ENCODE measurements at regions not wholly inside any gene's neighbourhood (a gene's known extent, or its start where the extent isn't known, plus 50 kb on each side); places are given as distances from the start of the nearest gene placed in this dataset.

DNA sequence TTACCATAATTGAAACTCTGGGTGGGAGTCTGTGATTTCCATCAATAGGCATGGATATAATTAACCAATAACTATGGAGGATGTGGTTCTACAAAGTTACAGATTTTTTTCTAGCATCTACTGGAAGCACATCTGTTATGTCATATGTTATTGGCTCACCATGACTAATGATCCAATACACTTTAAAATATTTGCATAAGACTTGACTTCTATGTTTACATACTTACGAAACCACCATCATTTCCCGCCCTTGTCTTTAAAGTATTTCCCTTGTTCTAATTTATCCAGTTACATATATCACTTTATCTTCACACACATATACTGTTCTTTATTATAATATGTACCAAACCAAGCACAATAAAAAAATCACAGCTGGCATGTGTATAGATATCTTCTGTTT is 380.3 kb upstream of the CBLB start:
- Histone ChIP-seq H3K27ac (no peak overlapping the region), H3K4me1 (no peaks in the 10 kb centered on the region), H3K9me3 (peaks cover 0 to 4% of the 10 kb centered on the region in 2 donors), H3K4me3 (no peak overlapping the region), H3K27me3 (no peaks in the 10 kb centered on the region), H3K36me3 (no peaks in the 10 kb centered on the region)
- TF ChIP-seq POLR2AphosphoS5 (IDR thresholded peaks at IDR 0.05) = no peak
- no peak for TF ChIP-seq EP300 (IDR thresholded peaks at IDR 0.05; ENCODE audit: low read depth)
- TF ChIP-seq, protein P1, sequence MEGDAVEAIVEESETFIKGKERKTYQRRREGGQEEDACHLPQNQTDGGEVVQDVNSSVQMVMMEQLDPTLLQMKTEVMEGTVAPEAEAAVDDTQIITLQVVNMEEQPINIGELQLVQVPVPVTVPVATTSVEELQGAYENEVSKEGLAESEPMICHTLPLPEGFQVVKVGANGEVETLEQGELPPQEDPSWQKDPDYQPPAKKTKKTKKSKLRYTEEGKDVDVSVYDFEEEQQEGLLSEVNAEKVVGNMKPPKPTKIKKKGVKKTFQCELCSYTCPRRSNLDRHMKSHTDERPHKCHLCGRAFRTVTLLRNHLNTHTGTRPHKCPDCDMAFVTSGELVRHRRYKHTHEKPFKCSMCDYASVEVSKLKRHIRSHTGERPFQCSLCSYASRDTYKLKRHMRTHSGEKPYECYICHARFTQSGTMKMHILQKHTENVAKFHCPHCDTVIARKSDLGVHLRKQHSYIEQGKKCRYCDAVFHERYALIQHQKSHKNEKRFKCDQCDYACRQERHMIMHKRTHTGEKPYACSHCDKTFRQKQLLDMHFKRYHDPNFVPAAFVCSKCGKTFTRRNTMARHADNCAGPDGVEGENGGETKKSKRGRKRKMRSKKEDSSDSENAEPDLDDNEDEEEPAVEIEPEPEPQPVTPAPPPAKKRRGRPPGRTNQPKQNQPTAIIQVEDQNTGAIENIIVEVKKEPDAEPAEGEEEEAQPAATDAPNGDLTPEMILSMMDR (IDR thresholded peaks at IDR 0.05) = no peak
- no peak for TF ChIP-seq POLR2A (IDR thresholded peaks at IDR 0.05)
- intact Hi-C loops (cut with DNase I; ENCODE audit: low total_unique reads) = no loop called here
- in situ Hi-C loops (cut with MboI; ENCODE audit: low pct_ligation_motif_present in 1 of 4, low pct_unique_long_range_greater_than_20kb in 1 of 4, low sequenced_read_pairs in 3 of 4) = no loop called here
- WGBS, 2 donors (ENCODE audit: low coverage in 1 of 2) = 40 to 71% methylated on average over 1 to 2 of the region's 2 CpGs
- DNase-seq = no peak

DNA sequence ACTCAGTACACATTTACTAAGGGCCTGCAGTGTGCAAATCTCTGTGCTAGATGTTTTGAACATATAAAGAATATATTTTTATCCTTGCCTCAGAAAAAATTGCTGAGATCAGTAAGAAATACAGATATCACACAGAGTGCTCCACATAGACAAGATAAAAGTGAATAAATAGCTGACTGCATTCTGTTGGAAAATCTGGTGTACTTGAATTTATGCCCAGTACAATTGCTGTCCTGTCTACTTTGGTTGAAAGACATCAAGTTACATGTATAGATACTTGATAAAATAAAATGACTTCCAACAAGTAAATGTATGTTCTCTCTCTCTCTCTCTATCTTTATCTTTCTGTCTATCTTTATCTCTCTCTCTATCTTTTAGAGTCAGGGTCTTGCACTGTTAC is 381.2 kb upstream of the CBLB start:
- DNase-seq = no peak
- no peak overlapping the region for H3K27ac ChIP-seq
- intact Hi-C loops (cut with DNase I; ENCODE audit: low total_unique reads) (no loop called here), in situ Hi-C loops (cut with MboI; ENCODE audit: low pct_ligation_motif_present in 1 of 4, low pct_unique_long_range_greater_than_20kb in 1 of 4, low sequenced_read_pairs in 3 of 4) (no loop called here)
- H3K4me3 ChIP-seq = no peak overlapping the region
- H3K27me3 ChIP-seq = no peaks in the 10 kb centered on the region
- H3K9me3 ChIP-seq = peaks cover 0 to 4% of the 10 kb centered on the region in 2 donors
- no peaks in the 10 kb centered on the region for H3K36me3 ChIP-seq
- TF ChIP-seq, protein P1 (IDR thresholded peaks at IDR 0.05) = no peak
- no peak for TF ChIP-seq POLR2A (IDR thresholded peaks at IDR 0.05)
- TF ChIP-seq EP300 (IDR thresholded peaks at IDR 0.05; ENCODE audit: low read depth) = no peak
- no peak for TF ChIP-seq POLR2AphosphoS5 (IDR thresholded peaks at IDR 0.05)
- no peaks in the 10 kb centered on the region for H3K4me1 ChIP-seq

DNA sequence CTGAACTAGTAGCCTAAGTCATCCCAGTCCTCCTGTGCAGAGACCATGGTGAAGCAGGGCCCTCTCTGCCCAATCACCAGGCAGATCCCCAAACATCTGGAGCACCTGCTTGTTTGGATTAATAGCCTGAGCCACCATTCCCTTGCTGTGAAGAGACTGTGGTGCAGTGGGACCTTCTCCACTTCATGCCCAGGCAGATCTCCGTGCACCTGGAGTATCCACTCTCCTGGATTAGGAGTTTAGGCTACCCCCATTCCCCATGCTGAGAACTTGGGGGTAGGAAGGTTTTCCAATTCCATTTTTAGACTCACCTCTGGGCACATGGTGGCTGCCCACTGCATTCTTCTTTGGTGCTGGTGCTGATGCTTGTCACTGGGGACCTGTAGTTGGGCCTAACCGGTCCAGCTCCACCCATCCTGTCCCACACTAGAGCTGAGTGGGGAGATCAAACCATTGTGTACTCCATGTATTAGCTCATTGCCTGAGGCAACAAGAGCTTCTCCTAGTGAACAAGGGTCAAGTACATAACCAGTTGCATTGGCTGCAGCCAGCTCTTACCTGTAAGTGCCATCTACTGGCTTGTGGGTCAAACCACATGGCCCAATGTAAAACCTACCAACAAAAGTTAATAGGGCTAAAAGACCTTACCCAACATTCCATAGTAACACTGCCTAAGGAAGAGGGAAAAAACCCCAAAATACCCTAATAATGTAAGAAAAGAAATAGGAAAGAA is 382.5 kb upstream of the CBLB start:
- Histone ChIP-seq H3K27me3 (no peaks in the 10 kb centered on the region), H3K27ac (no peak overlapping the region), H3K36me3 (no peaks in the 10 kb centered on the region), H3K4me3 (no peak overlapping the region), H3K4me1 (no peaks in the 10 kb centered on the region), H3K9me3 (peaks cover 0 to 4% of the 10 kb centered on the region in 2 donors)
- TF ChIP-seq POLR2AphosphoS5 (IDR thresholded peaks at IDR 0.05) = no peak
- TF ChIP-seq, protein P1 (IDR thresholded peaks at IDR 0.05) = no peak
- TF ChIP-seq POLR2A (IDR thresholded peaks at IDR 0.05) = no peak
- TF ChIP-seq EP300 (IDR thresholded peaks at IDR 0.05; ENCODE audit: low read depth) = no peak
- 97 to 100% methylated on average over 1 to 2 of the region's 2 CpGs for WGBS, 2 donors (ENCODE audit: low coverage in 1 of 2)
- intact Hi-C loops (cut with DNase I; ENCODE audit: low total_unique reads) (no loop called here), in situ Hi-C loops (cut with MboI; ENCODE audit: low pct_ligation_motif_present in 1 of 4, low pct_unique_long_range_greater_than_20kb in 1 of 4, low sequenced_read_pairs in 3 of 4) (no loop called here)
- DNase-seq = no peak

DNA sequence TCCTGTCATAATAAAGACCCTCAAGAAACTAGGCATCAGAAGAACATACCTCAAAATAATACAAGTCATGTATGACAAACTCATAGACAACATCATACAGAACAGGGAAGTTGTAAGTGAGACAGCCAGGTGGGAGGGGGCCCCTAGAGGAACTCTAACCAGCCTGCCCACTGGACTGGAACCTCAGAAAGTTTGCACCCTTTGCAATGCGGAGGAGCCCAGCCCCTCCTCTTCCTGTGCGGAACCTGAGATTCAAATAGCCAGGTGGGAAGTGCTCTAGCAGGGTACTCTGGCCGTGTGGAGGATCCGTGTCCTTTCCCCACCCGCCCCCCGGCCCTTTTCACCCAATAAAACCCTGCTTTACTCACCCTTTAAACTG is 387.0 kb upstream of the CBLB start:
- H3K36me3 ChIP-seq = no peaks in the 10 kb centered on the region
- in situ Hi-C loops (cut with MboI; ENCODE audit: low pct_ligation_motif_present in 1 of 4, low pct_unique_long_range_greater_than_20kb in 1 of 4, low sequenced_read_pairs in 3 of 4) = no loop called here
- H3K27me3 ChIP-seq = no peaks in the 10 kb centered on the region
- TF ChIP-seq, protein P1 (IDR thresholded peaks at IDR 0.05) = no peak
- TF ChIP-seq EP300 (IDR thresholded peaks at IDR 0.05; ENCODE audit: low read depth) (no peak), POLR2A (IDR thresholded peaks at IDR 0.05) (no peak), POLR2AphosphoS5 (IDR thresholded peaks at IDR 0.05) (no peak)
- 81% methylated on average over 6 of the region's 6 CpGs; no CpG with 5 or more reads in 1 of the 2 donors for WGBS, 2 donors (ENCODE audit: low coverage in 1 of 2)
- peak; percentile 17 for DNase-seq
- H3K9me3 ChIP-seq = peaks cover 0 to 4% of the 10 kb centered on the region in 2 donors
- H3K27ac ChIP-seq = no peak overlapping the region
- intact Hi-C loops (cut with DNase I; ENCODE audit: low total_unique reads) = no loop called here
- H3K4me1 ChIP-seq = no peaks in the 10 kb centered on the region
- no peak overlapping the region for H3K4me3 ChIP-seq

All from transverse colon (tissue), 4 donors.